ENCODE measurements at regions not wholly inside any gene's neighbourhood (a gene's known extent, or its start where the extent isn't known, plus 50 kb on each side); places are given as distances from the start of the nearest gene placed in this dataset.

DNA sequence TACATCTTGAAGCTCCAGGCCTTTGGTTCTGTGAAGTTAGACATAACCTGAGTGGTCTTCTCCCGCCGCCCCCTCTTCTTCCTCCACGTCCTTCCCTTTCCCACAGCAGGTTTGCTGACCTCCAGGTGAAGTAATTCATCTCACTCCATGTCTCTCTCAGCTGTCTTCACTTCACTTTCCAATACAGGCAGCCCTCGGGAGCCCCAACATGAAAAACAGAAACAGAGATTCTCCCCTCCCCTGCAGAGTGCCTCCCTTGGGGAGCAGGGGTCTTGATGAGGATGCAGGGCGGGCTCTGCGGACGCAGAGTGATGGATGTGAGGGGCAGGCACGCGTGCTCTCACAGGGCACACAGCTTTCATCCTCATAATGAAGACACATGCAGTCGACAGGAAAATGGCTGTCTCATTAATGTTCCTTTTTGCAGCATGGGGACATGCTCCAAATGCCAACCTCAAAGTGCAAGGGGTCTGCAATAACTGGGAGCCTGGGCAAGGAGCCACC is 95.6 kb downstream of the GPAM start:
- no peak for DNase-seq (ENCODE audit: low read depth in 2 of 3, low spot score in 2 of 3)

DNA sequence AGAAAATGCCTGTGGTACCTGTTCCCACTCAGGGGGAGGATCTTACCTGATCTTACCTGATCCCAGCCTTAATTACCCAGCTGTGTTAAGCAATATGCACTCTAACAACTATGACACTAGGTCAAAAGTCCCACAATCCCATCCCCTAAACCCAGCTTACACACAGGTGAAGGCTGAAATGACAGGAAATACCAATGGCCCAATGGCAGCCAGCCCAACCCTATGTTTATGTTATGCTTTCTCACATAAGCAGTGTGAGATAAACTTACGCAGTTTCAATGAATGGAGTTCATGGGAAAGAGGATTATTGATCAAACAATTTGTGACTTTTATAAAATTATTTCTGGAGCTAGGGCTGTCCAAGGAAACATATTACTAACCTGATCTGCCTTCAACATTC is 91.9 kb downstream of the GPAM start:
- DNase-seq (ENCODE audit: low read depth in 2 of 3, low spot score in 2 of 3) = no peak

DNA sequence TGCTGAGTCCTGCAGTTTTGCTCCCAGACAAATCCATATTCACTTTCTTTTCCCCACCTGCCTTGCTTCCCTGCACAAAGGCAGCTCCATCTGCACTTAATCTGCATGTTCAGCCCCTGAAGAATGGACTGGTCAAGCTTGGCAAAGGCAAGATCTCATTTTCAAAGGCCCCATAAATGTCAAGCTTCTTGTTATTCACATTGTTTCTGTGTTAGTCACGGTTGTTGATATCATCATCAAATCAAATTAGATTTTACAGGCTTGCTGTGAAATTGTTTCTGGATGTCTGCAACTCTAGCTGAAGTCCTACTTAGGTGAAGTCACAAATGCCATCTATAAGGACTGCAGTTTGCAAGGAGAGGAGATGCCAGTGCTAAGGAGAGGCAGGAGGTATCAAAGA is 91.0 kb downstream of the GPAM start:
- no peak for DNase-seq (ENCODE audit: low read depth in 2 of 3, low spot score in 2 of 3)

DNA sequence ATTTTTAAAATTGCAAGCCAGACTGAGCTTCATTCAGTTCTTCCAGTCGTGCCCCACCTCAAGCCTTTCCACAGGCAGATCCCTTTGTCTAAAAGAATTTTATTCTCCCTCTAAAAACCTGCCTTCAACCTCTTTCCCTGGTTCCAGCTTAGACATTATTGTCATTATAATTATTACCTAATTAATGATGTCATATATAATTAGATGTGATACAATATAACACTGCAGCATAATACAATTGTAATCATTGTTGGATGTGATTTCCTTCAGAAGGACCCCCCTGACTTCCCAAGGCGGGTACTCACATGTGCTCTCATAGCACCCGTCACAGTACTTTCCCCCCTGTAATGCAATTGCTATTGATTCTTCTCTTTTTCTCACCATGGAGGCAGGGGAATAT is 88.6 kb downstream of the GPAM start:
- DNase-seq (ENCODE audit: low read depth in 2 of 3, low spot score in 2 of 3) = no peak

DNA sequence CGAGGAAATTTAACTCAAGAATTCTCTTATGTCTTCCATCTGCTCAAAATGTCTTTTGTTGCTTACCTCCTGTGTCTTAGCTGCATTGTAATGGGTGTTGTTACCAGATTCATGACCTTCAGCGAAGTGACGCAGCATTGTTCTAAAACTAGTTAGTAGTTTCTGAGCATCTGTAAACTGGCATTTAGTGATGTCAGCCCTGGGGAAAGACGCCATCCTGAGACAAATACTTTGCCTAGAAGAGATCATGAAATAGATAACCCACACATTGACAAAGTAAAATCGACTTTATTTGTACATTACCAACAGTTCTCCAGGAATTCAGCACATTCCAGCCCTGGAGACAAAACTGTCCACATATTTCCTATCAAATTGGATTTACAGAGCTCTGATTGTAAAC is 87.8 kb downstream of the GPAM start:
- no peak for DNase-seq (ENCODE audit: low read depth in 2 of 3, low spot score in 2 of 3)

DNA sequence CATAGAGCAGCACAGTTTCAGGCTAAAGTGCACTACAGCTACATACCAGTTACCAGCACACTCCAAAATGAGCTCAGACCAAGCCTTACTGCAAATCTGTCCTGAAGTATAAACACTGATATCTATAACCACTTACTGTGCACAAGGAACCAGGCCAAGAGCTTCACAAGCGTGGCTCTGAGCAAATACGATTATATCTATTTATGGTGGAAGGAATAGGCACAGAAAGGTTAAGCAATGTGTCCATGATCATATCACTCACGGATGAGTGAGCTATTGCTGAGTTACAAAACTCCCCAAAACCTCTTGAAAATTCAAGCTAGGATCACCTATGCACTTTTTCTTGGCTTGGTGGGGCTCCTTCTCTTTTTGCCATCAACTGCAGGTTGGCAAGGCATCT is 84.9 kb downstream of the GPAM start:
- no peak for DNase-seq (ENCODE audit: low read depth in 2 of 3, low spot score in 2 of 3)
